Progenitor cell of endocrine pancreas (in vitro differentiated cells): ENCODE measurements at regions not wholly inside any gene's neighbourhood (a gene's known extent, or its start where the extent isn't known, plus 50 kb on each side); places are given as distances from the start of the nearest gene placed in this dataset.

Experiments used
- DNase-seq: peaks from one replicate; pipeline ENCODE4 v3.0.0; 2021; ENCODE audit warnings: low spot score; ENCODE audit not compliant: unreplicated experiment
- H3K27ac Mint-ChIP-seq: 2 replicates; pipeline ENCODE4 v1.8.0; 2021; ENCODE audit warnings: mild to moderate bottlenecking, moderate library complexity, mixed read lengths
- H3K27me3 Mint-ChIP-seq: 2 replicates; pipeline ENCODE4 v1.8.0; 2021; ENCODE audit warnings: mixed read lengths
- H3K36me3 Mint-ChIP-seq: 2 replicates; pipeline ENCODE4 v1.8.0; 2022; ENCODE audit warnings: mixed read lengths; ENCODE audit not compliant: insufficient read depth
- H3K4me1 Mint-ChIP-seq: 2 replicates; pipeline ENCODE4 v1.8.0; 2021; ENCODE audit warnings: low read depth, mixed read lengths
- H3K4me3 Mint-ChIP-seq: 2 replicates; pipeline ENCODE4 v1.8.0; 2021; ENCODE audit warnings: low read depth, mild to moderate bottlenecking, moderate library complexity, mixed read lengths
- H3K9me3 Mint-ChIP-seq: 2 replicates; pipeline ENCODE4 v1.8.0; 2021; ENCODE audit warnings: low read depth, mixed read lengths
- TF ChIP-seq, protein P1 (sequence below): fragments of 200-600 bp; sonication (generic); IDR thresholded peaks from one replicate; pipeline ENCODE4 v1.5.0; 2021; ENCODE audit warnings: antibody characterized with exemption, mild to moderate bottlenecking; ENCODE audit not compliant: unreplicated experiment

DNA sequence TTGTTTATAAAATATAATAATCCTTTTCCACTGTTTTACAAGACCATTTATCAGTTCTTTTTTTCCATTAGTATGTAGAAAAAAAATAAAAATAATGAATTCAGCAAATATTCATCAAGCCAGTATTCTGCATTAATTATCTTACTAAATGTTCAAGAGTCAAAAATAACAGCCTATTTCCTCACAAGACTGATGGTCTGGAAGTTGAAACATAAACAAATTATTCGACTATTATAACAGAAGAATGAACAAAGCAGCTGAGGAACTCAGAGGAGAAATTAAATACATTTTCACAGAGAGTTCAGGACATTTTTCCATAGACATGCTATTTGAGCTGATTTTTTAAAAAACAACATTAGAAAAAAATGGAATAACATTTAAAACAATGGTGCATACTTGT lies 2594.8 kb downstream of the ARAP2 start:
- Mint-ChIP-seq H3K4me3 (no peak overlapping the region), H3K9me3 (peaks cover 3% of the 10 kb centered on the region), H3K27ac (no peak overlapping the region), H3K36me3 (no peaks in the 10 kb centered on the region), H3K4me1 (peaks cover 13% of the 10 kb centered on the region), H3K27me3 (no peaks in the 10 kb centered on the region)
- TF ChIP-seq, protein P1, sequence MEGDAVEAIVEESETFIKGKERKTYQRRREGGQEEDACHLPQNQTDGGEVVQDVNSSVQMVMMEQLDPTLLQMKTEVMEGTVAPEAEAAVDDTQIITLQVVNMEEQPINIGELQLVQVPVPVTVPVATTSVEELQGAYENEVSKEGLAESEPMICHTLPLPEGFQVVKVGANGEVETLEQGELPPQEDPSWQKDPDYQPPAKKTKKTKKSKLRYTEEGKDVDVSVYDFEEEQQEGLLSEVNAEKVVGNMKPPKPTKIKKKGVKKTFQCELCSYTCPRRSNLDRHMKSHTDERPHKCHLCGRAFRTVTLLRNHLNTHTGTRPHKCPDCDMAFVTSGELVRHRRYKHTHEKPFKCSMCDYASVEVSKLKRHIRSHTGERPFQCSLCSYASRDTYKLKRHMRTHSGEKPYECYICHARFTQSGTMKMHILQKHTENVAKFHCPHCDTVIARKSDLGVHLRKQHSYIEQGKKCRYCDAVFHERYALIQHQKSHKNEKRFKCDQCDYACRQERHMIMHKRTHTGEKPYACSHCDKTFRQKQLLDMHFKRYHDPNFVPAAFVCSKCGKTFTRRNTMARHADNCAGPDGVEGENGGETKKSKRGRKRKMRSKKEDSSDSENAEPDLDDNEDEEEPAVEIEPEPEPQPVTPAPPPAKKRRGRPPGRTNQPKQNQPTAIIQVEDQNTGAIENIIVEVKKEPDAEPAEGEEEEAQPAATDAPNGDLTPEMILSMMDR: no peak
- no peak for DNase-seq

GRCh38 chr4:33650036-33650435 lies 2594.3 kb downstream of the ARAP2 start:
- Mint-ChIP-seq H3K4me1 (peaks cover 13% of the 10 kb centered on the region), H3K27me3 (no peaks in the 10 kb centered on the region), H3K36me3 (no peaks in the 10 kb centered on the region), H3K27ac (no peak overlapping the region), H3K4me3 (no peak overlapping the region), H3K9me3 (peaks cover 3% of the 10 kb centered on the region)
- no peak for DNase-seq
- TF ChIP-seq, protein P1: no peak

DNA sequence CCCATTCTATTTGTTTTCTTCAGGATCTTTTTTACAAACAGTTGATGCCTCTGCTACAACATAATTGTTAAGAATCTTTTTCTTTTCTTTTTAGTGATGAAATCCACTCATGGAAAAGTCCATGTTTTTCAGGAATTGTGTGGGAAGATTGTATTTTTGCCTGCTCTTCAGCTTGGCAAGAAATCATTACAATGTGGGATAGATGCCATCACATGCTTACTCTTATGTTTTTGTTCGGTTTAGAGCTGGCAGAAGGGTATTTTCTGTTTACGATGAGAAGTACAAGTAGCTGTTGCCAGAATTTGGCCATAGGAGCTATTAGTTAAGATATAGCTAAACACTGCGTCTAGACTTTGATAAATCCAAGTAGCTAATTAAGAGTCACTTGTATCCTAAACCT lies 2585.3 kb downstream of the ARAP2 start:
- Mint-ChIP-seq H3K36me3 (no peaks in the 10 kb centered on the region), H3K9me3 (peaks cover 14% of the 10 kb centered on the region), H3K27me3 (no peaks in the 10 kb centered on the region), H3K27ac (no peak overlapping the region), H3K4me1 (no peaks in the 10 kb centered on the region), H3K4me3 (no peak overlapping the region)
- DNase-seq: no peak
- TF ChIP-seq, protein P1: no peak

GRCh38 chr4:33661636-33662035 lies 2582.7 kb downstream of the ARAP2 start:
- Mint-ChIP-seq H3K27ac (no peak overlapping the region), H3K27me3 (no peaks in the 10 kb centered on the region)

GRCh38 chr4:33685939-33686338 lies 2558.4 kb downstream of the ARAP2 start:
- no peak for DNase-seq
- peaks cover 21% of the 10 kb centered on the region for H3K9me3 Mint-ChIP-seq
- no peaks in the 10 kb centered on the region for H3K36me3 Mint-ChIP-seq
- H3K4me3 Mint-ChIP-seq: no peak overlapping the region
- H3K27ac Mint-ChIP-seq: no peak overlapping the region
- TF ChIP-seq, protein P1: no peak
- H3K27me3 Mint-ChIP-seq: no peaks in the 10 kb centered on the region
- no peaks in the 10 kb centered on the region for H3K4me1 Mint-ChIP-seq

More at GRCh38 chr4:33661636-33662035, 2582.7 kb downstream of the ARAP2 start:
- Mint-ChIP-seq H3K4me3 (no peak overlapping the region), H3K4me1 (no peaks in the 10 kb centered on the region), H3K9me3 (peaks cover 35% of the 10 kb centered on the region), H3K36me3 (peaks cover 3% of the 10 kb centered on the region)
- TF ChIP-seq, protein P1: no peak
- DNase-seq: no peak
